IMR-90 (cell line): ENCODE measurements at regions not wholly inside any gene's neighbourhood (a gene's known extent, or its start where the extent isn't known, plus 50 kb on each side); places are given as distances from the start of the nearest gene placed in this dataset.

Experiments
- ATAC-seq: fragments of 200-7000 bp; cut with Tn5 transposase; 2 replicates; pipeline ENCODE4 v1.9.1; 2020; ENCODE audit warnings: low read depth, mild to moderate bottlenecking, moderate library complexity
- BruUV-seq: library from RNA; stranded (reverse); fragments of 400-500 nt; replicated peaks from 2 replicates; lab custom pipeline; 2021; lab: Mats Ljungman, UMichigan
- CTCF ChIA-PET: fragments of 300-600 bp; formaldehyde crosslinking; extraction: SDS; loops from one replicate; lab custom pipeline; 2021; ENCODE audit warnings: antibody characterized with exemption; lab: Yijun Ruan, JAX
- POLR2A ChIA-PET: fragments of 300-600 bp; sonication (Branson Sonifier 250); formaldehyde crosslinking; loops from one replicate; lab custom pipeline; 2022; ENCODE audit warnings: antibody characterized with exemption; ENCODE audit not compliant: unreplicated experiment; lab: Charles Lee
- DNase-seq: peaks from one replicate; pipeline ENCODE4 v3.0.0; 2013
- H2AFZ ChIP-seq: replicated peaks from 2 replicates; pipeline ENCODE3; 2013; ENCODE audit warnings: low read length, mild to moderate bottlenecking; ENCODE audit not compliant: poor library complexity
- H2AK5ac ChIP-seq: 2 replicates; pipeline ENCODE4 v1.6.1; 2013; ENCODE audit warnings: low read depth, low read length, inconsistent platforms
- H2AK9ac ChIP-seq: replicated peaks from 2 replicates; pipeline ENCODE3; 2013; ENCODE audit warnings: mild to moderate bottlenecking, low read depth, low read length, moderate library complexity; ENCODE audit not compliant: poor library complexity
- H2BK120ac ChIP-seq: 2 replicates; pipeline ENCODE4 v1.6.1; 2013; ENCODE audit warnings: low read depth, low read length, inconsistent platforms
- H2BK15ac ChIP-seq: 3 replicates; pipeline ENCODE4 v1.6.1; 2013; ENCODE audit warnings: low read depth, low read length, inconsistent platforms
- H2BK20ac ChIP-seq: 2 replicates; pipeline ENCODE4 v1.6.1; 2013; ENCODE audit warnings: low read depth, mild to moderate bottlenecking, inconsistent platforms, low read length, moderate library complexity
- H2BK5ac ChIP-seq: 2 replicates; pipeline ENCODE4 v1.6.1; 2013; ENCODE audit warnings: mild to moderate bottlenecking, low read depth, low read length, inconsistent platforms; ENCODE audit not compliant: poor library complexity, severe bottlenecking
- H3K14ac ChIP-seq: replicated peaks from 2 replicates; pipeline ENCODE4 v1.6.1; 2013; ENCODE audit warnings: low read depth, low read length, inconsistent platforms
- H3K18ac ChIP-seq: 2 replicates; pipeline ENCODE4 v1.6.1; 2013; ENCODE audit warnings: low read depth, low read length, control low read depth
- H3K23ac ChIP-seq: 2 replicates; pipeline ENCODE4 v1.6.1; 2013; ENCODE audit warnings: low read depth, low read length, inconsistent platforms
- H3K27ac ChIP-seq: 2 replicates; pipeline ENCODE4 v1.5.1; 2013; ENCODE audit warnings: mild to moderate bottlenecking, control low read depth, low read length; ENCODE audit not compliant: insufficient read depth
- H3K27me3 ChIP-seq: 2 replicates; pipeline ENCODE4 v1.6.1; 2013; ENCODE audit warnings: low read length; ENCODE audit not compliant: control insufficient read depth, insufficient read depth
- H3K36me3 ChIP-seq: 2 replicates; pipeline ENCODE4 v1.6.1; 2013; ENCODE audit warnings: low read length, mixed read lengths; ENCODE audit not compliant: control insufficient read depth, insufficient read depth
- H3K4ac ChIP-seq: 2 replicates; pipeline ENCODE4 v1.6.1; 2013; ENCODE audit warnings: low read depth, low read length, inconsistent platforms
- H3K4me1 ChIP-seq: 2 replicates; pipeline ENCODE4 v1.6.1; 2013; ENCODE audit warnings: low read length, mixed read lengths; ENCODE audit not compliant: control insufficient read depth, insufficient read depth
- H3K4me2 ChIP-seq: 2 replicates; pipeline ENCODE4 v1.6.1; 2013; ENCODE audit warnings: low read depth, mild to moderate bottlenecking, control low read depth, low read length, moderate library complexity
- H3K4me3 ChIP-seq: 2 replicates; pipeline ENCODE4 v1.5.1; 2013; ENCODE audit warnings: low read depth, mild to moderate bottlenecking, control low read depth, low read length, moderate library complexity; ENCODE audit not compliant: insufficient read depth
- H3K56ac ChIP-seq: 2 replicates; pipeline ENCODE4 v1.6.1; 2013; ENCODE audit warnings: low read length, inconsistent platforms; ENCODE audit not compliant: insufficient read depth; ENCODE audit errors: extremely low read depth
- H3K79me1 ChIP-seq, 2 experiments: 2 replicates each; pipeline ENCODE4 v1.6.1; 2013; ENCODE audit warnings: low read length in 2 of 2, inconsistent platforms in 1 of 2, low read depth in 1 of 2
- H3K9ac ChIP-seq: 2 replicates; pipeline ENCODE4 v1.6.1; 2013; ENCODE audit warnings: low read depth, low read length, control low read depth
- H3K9me1 ChIP-seq: 2 replicates; pipeline ENCODE4 v1.6.1; 2013; ENCODE audit warnings: low read length, inconsistent platforms; ENCODE audit not compliant: insufficient read depth
- H3K9me3 ChIP-seq: 2 replicates; pipeline ENCODE4 v1.6.1; 2013; ENCODE audit warnings: low read length; ENCODE audit not compliant: control insufficient read depth, insufficient read depth
- H4K20me1 ChIP-seq: 2 replicates; pipeline ENCODE4 v1.6.1; 2013; ENCODE audit warnings: low read length, inconsistent platforms; ENCODE audit not compliant: insufficient read depth
- H4K5ac ChIP-seq: 2 replicates; pipeline ENCODE4 v1.6.1; 2013; ENCODE audit warnings: mild to moderate bottlenecking, low read depth, low read length, control low read depth
- H4K8ac ChIP-seq, 2 experiments: 2 replicates each; pipeline ENCODE4 v1.6.1; 2013; ENCODE audit warnings: low read depth in 2 of 2, low read length in 2 of 2, control low read depth in 1 of 2, inconsistent platforms in 1 of 2
- H4K91ac ChIP-seq: 2 replicates; pipeline ENCODE4 v1.6.1; 2013; ENCODE audit warnings: low read depth, low read length, inconsistent platforms; ENCODE audit not compliant: insufficient read depth
- BHLHE40 ChIP-seq: fragments of 150-350 bp; IDR thresholded peaks from 2 replicates; pipeline ENCODE4 v1.6.1; 2016; ENCODE audit warnings: mild to moderate bottlenecking, low read depth, low read length
- CHD1 ChIP-seq: IDR thresholded peaks from 2 replicates; pipeline ENCODE4 v1.6.1; 2012; ENCODE audit warnings: low read depth, low read length, improper control_type of control experiment
- NFE2L2 ChIP-seq: fragments of 150-350 bp; IDR thresholded peaks from 2 replicates; pipeline ENCODE4 v1.6.1; 2016; ENCODE audit warnings: low read depth, mild to moderate bottlenecking, low read length
- RAD21 ChIP-seq: IDR thresholded peaks from 2 replicates; pipeline ENCODE4 v1.6.1; 2012; ENCODE audit warnings: low read length, improper control_type of control experiment
- RCOR1 ChIP-seq: IDR thresholded peaks from 2 replicates; pipeline ENCODE4 v1.6.1; 2012; ENCODE audit warnings: mild to moderate bottlenecking, low read length, improper control_type of control experiment; ENCODE audit not compliant: insufficient replicate concordance
- RFX5 ChIP-seq: IDR thresholded peaks from 2 replicates; pipeline ENCODE4 v1.8.0; 2012; ENCODE audit warnings: low read depth, mild to moderate bottlenecking, low read length, moderate library complexity
- WGBS, 2 experiments: methylation state at CpG; one replicate each; pipeline versions ENCODE4 v1.1.5 to v1.1.7; 2013; ENCODE audit warnings: missing lambda C conversion rate in 2 of 2; ENCODE audit not compliant: insufficient read length in 1 of 2; ENCODE audit errors: extremely low coverage in 2 of 2; 5-methylcytosine and 5-hydroxymethylcytosine counted together
- dilution Hi-C: fragments of 300-500 bp; cut with HindIII; formaldehyde crosslinking; loops from one replicate; pipeline ENCODE4 v1.14.3; 2018; ENCODE audit warnings: low sequenced_read_pairs; ENCODE audit not compliant: unreplicated experiment
- in situ Hi-C: fragments of 300-500 bp; cut with MboI; formaldehyde crosslinking; loops from 3 replicates; pipeline ENCODE4 v1.14.3; 2019; ENCODE audit warnings: low sequenced_read_pairs, inconsistent platforms, mixed read lengths
- intact Hi-C: fragments of 100-400 bp; cut with micrococcal nuclease; formaldehyde crosslinking; loops from 2 replicates; pipeline ENCODE4 v1.10.0; 2022
- TF ChIP-seq, protein P1 (sequence below): fragments of 150-350 bp; IDR thresholded peaks from 2 replicates; pipeline ENCODE4 v1.6.1; 2016; ENCODE audit warnings: low read depth, mild to moderate bottlenecking, low read length, moderate library complexity, borderline replicate concordance
- TF ChIP-seq, protein P2 (sequence below): conservative IDR thresholded peaks from 2 replicates; pipeline ENCODE4 v1.5.1; 2012; ENCODE audit warnings: mild to moderate bottlenecking, low read depth, low read length, improper control_type of control experiment

DNA sequence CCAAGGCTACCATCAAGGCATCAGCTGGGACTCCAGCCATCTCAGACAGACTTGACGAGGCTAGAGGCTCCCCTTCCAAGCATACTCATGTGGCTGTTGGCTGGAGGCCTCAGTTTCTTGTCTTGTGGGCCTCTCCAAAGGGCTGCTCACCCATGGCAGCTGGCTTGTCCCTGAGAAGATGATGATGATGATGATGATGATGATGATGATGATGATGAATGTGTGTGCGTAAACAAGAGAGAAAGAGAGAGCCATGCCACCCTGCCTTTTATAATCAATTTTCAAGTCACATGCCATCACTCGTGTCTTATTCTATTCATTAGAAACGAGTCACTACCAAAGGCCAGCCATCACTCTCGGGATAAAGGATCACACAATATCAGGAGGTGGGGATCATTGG lies 60.5 kb upstream of the ADGRG2 start:
- Histone ChIP-seq H2AFZ (no peak overlapping the region), H3K18ac (no peak overlapping the region), H3K4me1 (no peaks in the 10 kb centered on the region), H3K4ac (no peak overlapping the region), H2BK20ac (no peak overlapping the region), H2BK5ac (no peak overlapping the region), H3K23ac (no peak overlapping the region), H4K91ac (no peak overlapping the region), H3K14ac (no peak overlapping the region), H4K20me1 (no peaks in the 10 kb centered on the region), H4K5ac (no peak overlapping the region), H4K8ac (no peak overlapping the region), H3K79me1 (no peaks in the 10 kb centered on the region), H3K36me3 (no peaks in the 10 kb centered on the region), H3K9me3 (no peaks in the 10 kb centered on the region), H3K27me3 (no peaks in the 10 kb centered on the region), H3K9ac (no peak overlapping the region), H3K56ac (no peak overlapping the region), H3K4me3 (no peak overlapping the region), H2AK5ac (no peak overlapping the region), H2AK9ac (no peak overlapping the region), H3K4me2 (no peak overlapping the region), H2BK15ac (no peak overlapping the region), H2BK120ac (no peak overlapping the region), H3K27ac (no peak overlapping the region), H3K9me1 (no peaks in the 10 kb centered on the region)
- ChIA-PET POLR2A (no interaction called here), CTCF (no interaction called here)
- intact Hi-C loops (no loop called here), in situ Hi-C loops (no loop called here), dilution Hi-C loops (no loop called here)
- BruUV-seq: no TSS peak
- TF ChIP-seq RAD21 (no peak), RCOR1 (no peak), CHD1 (no peak), BHLHE40 (no peak), RFX5 (no peak), NFE2L2 (no peak)
- TF ChIP-seq, protein P1, sequence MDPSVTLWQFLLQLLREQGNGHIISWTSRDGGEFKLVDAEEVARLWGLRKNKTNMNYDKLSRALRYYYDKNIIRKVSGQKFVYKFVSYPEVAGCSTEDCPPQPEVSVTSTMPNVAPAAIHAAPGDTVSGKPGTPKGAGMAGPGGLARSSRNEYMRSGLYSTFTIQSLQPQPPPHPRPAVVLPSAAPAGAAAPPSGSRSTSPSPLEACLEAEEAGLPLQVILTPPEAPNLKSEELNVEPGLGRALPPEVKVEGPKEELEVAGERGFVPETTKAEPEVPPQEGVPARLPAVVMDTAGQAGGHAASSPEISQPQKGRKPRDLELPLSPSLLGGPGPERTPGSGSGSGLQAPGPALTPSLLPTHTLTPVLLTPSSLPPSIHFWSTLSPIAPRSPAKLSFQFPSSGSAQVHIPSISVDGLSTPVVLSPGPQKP: no peak
- TF ChIP-seq, protein P2, sequence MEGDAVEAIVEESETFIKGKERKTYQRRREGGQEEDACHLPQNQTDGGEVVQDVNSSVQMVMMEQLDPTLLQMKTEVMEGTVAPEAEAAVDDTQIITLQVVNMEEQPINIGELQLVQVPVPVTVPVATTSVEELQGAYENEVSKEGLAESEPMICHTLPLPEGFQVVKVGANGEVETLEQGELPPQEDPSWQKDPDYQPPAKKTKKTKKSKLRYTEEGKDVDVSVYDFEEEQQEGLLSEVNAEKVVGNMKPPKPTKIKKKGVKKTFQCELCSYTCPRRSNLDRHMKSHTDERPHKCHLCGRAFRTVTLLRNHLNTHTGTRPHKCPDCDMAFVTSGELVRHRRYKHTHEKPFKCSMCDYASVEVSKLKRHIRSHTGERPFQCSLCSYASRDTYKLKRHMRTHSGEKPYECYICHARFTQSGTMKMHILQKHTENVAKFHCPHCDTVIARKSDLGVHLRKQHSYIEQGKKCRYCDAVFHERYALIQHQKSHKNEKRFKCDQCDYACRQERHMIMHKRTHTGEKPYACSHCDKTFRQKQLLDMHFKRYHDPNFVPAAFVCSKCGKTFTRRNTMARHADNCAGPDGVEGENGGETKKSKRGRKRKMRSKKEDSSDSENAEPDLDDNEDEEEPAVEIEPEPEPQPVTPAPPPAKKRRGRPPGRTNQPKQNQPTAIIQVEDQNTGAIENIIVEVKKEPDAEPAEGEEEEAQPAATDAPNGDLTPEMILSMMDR: no peak
- no CpG with 5 or more reads among the region's 5 CpGs for WGBS, 2 experiments
- DNase-seq (no peak), ATAC-seq (no peak)
